Lower leg skin (tissue), 4 donors: ENCODE measurements at regions not wholly inside any gene's neighbourhood (a gene's known extent, or its start where the extent isn't known, plus 50 kb on each side); places are given as distances from the start of the nearest gene placed in this dataset.
"Not testable (repeated sequence)": the region's sequence is repeated elsewhere in the genome, so short reads cannot be mapped to it uniquely, and the experiment has no call there.

Experiments
- DNase-seq, 2 donors: peaks; one replicate each; pipeline ENCODE4 v3.0.0-alpha.2; 2019; ENCODE audit warnings: low spot score in 2 of 2
- H3K4me3 ChIP-seq: fragments of 200-600 bp; sonication (generic); 2 replicates; pipeline ENCODE4 v1.5.1; 2017; ENCODE audit warnings: mild to moderate bottlenecking, low read depth; ENCODE audit not compliant: poor library complexity, severe bottlenecking
- CTCF ChIP-seq, 3 donors: fragments of 450-650 bp; IDR thresholded peaks; one replicate each; pipeline ENCODE4 v1.5.1; 2016; ENCODE audit warnings: antibody characterized with exemption in 3 of 3, mild to moderate bottlenecking in 3 of 3, moderate library complexity in 2 of 3
- POLR2A ChIP-seq, 2 donors: fragments of 450-650 bp; IDR thresholded peaks; one replicate each; pipeline ENCODE4 v1.6.1; 2016 to 2017; ENCODE audit warnings: antibody characterized with exemption in 2 of 2, mild to moderate bottlenecking in 1 of 2, moderate library complexity in 1 of 2
- WGBS, 2 donors: methylation state at CpG; one replicate each; pipeline ENCODE4 v1.1.5; 2018; 5-methylcytosine and 5-hydroxymethylcytosine counted together
- intact Hi-C: fragments of 100-400 bp; cut with DNase I; formaldehyde crosslinking; loops from one replicate; pipeline ENCODE4 v1.15.0; 2023; ENCODE audit warnings: low total_unique reads

- no peak for TF ChIP-seq CTCF (IDR thresholded peaks at IDR 0.05)
- no peak for TF ChIP-seq POLR2A (IDR thresholded peaks at IDR 0.05)
- 68 to 71% methylated on average over 5 of the region's 5 CpGs for WGBS, 2 donors
- intact Hi-C loops, result no loop called here
- H3K4me3 ChIP-seq, result no peak overlapping the region
- no peak for DNase-seq
Observed at GRCh38 chr2:175805442-175806124, 196.5 kb downstream of the LNPK start.

GRCh38 chr2:175804122-175804521, 197.9 kb downstream of the LNPK start:
- H3K4me3 ChIP-seq, result no peak overlapping the region
- no peak for DNase-seq
- TF ChIP-seq CTCF (IDR thresholded peaks at IDR 0.05), result no peak
- no peak for TF ChIP-seq POLR2A (IDR thresholded peaks at IDR 0.05)
- intact Hi-C loops, result no loop called here
- WGBS, 2 donors, result 87 to 89% methylated on average over 5 of the region's 5 CpGs

DNA sequence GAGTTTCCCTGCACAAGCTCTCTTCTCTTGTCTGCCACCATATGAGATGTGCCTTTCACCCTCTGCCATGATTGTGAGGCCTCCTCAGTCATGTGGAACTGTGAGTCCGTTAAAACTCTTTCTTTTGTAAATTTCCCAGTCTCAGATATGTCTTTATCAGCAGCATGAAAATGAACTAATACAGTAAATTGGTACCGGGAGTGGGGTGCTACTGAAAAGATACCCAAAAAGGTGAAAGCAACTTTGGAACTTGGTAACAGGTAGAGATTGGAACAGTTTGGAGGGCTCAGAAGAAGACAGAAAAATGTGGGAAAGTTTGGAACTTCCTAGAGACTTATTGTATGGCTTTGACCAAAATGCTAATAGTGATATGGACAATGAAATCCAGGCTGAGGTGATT, 205.6 kb downstream of the LNPK start:
- DNase-seq, intact Hi-C loops, H3K4me3 ChIP-seq: not testable (repeated sequence)
- WGBS, 2 donors, result 89 to 92% methylated on average over 2 of the region's 2 CpGs

- TF ChIP-seq CTCF (IDR thresholded peaks at IDR 0.05), result no peak
- TF ChIP-seq POLR2A (IDR thresholded peaks at IDR 0.05), result no peak
- intact Hi-C loops, result no loop called here
- no peak for DNase-seq
- WGBS, 2 donors, result 76 to 82% methylated on average over 3 of the region's 3 CpGs
- no peak overlapping the region for H3K4me3 ChIP-seq
Observed at GRCh38 chr2:175793648-175794047, 208.4 kb downstream of the LNPK start.

GRCh38 chr2:175792881-175793280, 209.2 kb downstream of the LNPK start:
- no peak for DNase-seq
- no peak for TF ChIP-seq POLR2A (IDR thresholded peaks at IDR 0.05)
- TF ChIP-seq CTCF (IDR thresholded peaks at IDR 0.05), result no peak
- H3K4me3 ChIP-seq, result no peak overlapping the region
- intact Hi-C loops, result no loop called here

GRCh38 chr2:175792199-175792598, 209.9 kb downstream of the LNPK start:
- H3K4me3 ChIP-seq, result no peak overlapping the region
- 94 to 96% methylated on average over 5 of the region's 5 CpGs for WGBS, 2 donors
- DNase-seq, result no peak
- TF ChIP-seq CTCF (IDR thresholded peaks at IDR 0.05) (no peak), POLR2A (IDR thresholded peaks at IDR 0.05) (no peak)
- intact Hi-C loops, result no loop called here
